Activated CD4-positive, alpha-beta T cell treated with anti-CD3 and anti-CD28 coated beads, Interleukin-2, Interleukin-6, amounts not matched to agents 100 ng/mL and 50 ng/mL, durations not matched to agents 16 hours and 8 hours (primary cell): ENCODE measurements at regions not wholly inside any gene's neighbourhood (a gene's known extent, or its start where the extent isn't known, plus 50 kb on each side); places are given as distances from the start of the nearest gene placed in this dataset.
A peak's percentile ranks its signal among the peaks of the same experiment; 100 is the strongest.

Experiments
- DNase-seq: peaks from one replicate; pipeline ENCODE4 v3.0.0-alpha.2; 2020

DNA sequence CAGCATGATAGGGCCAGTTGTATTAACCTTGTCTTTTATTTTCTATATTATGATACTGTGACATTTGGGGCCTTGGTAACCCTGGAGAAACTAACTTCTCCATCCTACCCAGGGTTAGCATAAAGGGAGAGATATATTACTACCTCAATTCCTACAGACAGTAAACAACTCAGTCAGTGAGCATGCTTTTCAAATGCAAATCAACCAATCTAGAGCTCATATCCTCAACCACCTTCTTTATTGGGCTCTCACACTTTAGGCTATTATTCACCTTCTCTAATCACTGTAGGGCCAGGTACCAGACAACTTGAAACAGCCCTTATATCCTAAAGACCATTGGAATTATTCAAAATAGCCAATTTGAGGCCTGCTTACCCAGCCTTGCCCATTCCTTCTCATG, 477.6 kb downstream of the PTPRC start:
- DNase-seq = no peak

GRCh38 chr1:199121047-199121446, 482.2 kb downstream of the PTPRC start:
- no peak for DNase-seq

GRCh38 chr1:199122085-199122484, 483.2 kb downstream of the PTPRC start:
- DNase-seq = no peak

DNA sequence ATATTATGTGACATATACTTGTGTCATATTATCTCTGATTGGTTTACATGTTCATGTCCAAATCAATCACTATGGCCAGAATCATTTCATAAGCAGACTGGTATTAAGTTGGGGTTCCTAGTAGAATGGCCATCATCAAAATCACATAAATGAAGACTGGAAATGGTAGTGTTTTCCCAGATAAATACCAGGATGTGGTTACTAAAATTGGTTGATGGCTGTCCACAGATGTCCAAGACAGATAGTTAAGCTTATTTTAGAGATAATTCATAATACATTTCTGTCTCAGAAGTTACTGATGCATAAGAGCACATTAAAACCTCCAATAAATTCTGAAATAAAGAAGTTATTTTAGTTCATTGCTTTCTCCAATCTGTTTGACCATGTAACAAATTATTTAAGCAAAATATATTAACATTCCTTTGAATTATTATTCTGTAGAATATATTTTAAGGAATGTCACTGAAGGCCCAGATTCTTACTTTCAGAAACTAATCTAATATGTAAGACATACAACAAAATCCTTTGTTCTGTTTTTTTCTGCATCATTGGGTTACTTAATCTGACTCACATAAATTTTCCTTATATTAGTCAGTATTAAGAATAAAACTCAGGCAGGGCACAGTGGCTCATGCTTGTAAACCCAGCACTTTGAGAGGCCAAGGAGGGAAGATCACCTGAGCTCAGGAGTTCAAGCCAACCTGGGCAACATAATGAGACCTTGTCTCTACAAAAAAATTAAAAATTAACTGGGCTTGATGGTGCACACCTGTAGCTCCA, 483.9 kb downstream of the PTPRC start:
- DNase-seq = no peak

GRCh38 chr1:199123615-199124014, 484.8 kb downstream of the PTPRC start:
- no peak for DNase-seq

GRCh38 chr1:199124351-199124750, 485.5 kb downstream of the PTPRC start:
- no peak for DNase-seq

DNA sequence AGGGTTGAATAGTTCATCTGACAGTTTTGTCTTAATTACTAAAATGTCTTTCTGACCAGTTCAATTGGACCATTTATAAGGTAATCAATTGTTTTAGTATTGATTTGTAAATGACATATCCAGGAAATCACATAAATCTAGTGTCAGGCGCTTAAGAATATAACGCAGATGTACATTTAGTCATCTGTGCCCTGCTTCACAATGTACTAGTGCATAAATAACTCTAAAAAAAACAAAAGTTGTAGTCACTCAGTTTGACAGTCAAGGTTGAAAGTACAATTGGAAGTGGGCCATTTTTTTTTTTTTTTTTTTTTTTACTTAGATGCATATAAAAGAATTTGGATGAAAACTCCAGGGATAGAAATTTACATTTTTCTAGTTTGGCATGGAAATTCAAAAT, 490.4 kb downstream of the PTPRC start:
- DNase-seq = no peak

DNA sequence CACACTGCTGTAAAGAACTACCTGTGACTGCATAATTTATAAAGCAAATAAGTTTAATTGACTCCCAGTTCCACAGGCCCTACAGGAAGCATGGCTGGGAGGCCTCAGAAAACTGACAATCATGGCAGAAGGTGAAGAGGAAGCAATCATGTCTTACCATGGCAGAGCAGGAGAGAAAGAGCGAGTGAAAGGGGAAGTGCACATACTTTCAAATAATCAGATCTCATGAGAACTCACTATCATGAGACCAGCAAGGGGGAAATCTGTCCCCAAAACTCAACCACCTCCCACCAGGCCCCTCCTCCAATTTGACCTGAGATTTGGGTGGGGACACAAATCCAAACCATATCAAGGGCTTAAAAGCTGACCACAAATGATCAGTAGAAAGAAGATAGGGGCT, 493.2 kb downstream of the PTPRC start:
- DNase-seq = no peak

- no peak for DNase-seq
Observed at GRCh38 chr1:199135901-199136300, 497.1 kb downstream of the PTPRC start.

- DNase-seq = no peak
Observed at GRCh38 chr1:199138061-199138460, 499.2 kb downstream of the PTPRC start.

- DNase-seq = no peak
Observed at GRCh38 chr1:199149591-199149990, 510.8 kb downstream of the PTPRC start.

DNA sequence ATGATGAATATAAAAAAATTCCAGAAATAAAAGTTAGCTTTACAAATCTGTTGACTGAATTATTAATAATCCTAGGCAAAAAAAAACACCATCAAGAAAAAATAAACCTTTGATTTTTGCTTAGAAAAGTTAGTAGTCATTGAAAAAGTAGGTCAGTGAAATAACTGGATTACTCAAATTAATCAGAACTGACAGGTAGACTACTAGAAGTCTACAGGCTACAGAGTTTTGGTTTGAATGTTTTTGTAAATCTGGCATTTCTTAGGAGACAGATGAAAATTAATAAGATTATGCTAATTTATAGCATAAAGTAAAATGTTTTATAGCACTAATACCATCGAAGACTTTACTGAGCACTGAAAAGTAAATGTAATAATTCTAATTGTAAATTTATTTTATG, 511.9 kb downstream of the PTPRC start:
- DNase-seq = no peak

GRCh38 chr1:199151634-199152425, 513.0 kb downstream of the PTPRC start:
- DNase-seq = no peak

DNA sequence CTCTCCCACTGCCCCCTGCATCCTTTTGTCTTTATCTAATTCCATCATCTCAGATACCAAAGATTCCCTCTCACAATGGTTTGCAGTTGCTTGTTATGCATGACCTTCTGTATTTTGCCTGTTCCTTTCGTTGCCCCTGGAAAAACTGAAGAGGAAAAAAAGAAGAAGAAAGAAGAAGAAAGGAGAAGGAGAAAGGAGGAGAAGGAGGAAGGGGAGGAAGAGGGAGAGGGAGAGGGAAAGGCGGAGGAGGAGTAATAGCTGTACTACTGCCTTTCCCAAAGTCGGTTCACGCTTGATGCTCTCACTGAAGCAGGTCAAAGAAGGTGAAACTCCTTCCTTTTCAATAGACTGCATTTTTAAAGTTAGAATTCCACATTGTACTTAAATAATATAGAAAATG, 513.8 kb downstream of the PTPRC start:
- DNase-seq = no peak

DNA sequence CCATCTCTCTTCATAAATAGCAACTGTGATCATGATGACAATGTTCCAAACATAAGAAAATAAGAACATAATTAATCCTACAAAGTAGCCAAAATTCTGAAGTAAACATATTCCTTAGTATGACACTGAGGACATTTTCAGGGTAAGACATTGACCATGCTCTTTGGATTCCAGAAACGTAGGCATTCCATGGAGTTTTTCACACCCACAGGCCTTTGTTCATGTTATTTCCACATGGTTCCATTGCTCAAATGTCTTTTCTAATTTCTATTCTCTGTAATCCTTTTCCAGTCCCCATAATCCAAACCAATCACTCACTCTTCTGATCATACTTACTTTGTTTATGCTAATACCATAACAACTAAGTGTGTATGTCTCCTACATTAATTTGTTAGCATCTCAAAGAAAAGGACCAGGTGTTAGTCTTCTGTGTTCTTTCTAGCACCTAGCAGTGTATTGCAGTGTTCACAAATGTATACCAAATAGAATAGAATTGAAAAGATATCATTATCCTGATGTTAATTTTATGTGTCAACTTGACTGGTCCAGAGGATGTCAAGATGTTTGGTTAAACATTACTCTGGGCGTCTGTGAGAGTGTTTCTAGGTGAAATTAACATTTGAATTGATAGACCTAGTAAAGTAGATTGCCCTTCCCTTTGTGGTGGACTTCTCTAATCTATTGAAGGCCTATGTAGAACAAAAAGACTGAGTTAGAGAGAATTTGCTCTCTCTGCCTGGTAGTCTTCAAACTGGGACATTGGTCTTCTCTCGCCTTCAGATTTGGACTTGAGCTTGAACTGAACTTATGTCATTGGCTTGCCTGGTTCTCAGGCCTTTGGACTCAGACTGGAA, 516.6 kb downstream of the PTPRC start:
- DNase-seq = no peak

GRCh38 chr1:199157494-199157893, 518.7 kb downstream of the PTPRC start:
- no peak for DNase-seq

GRCh38 chr1:199160521-199161318, 521.9 kb downstream of the PTPRC start:
- no peak for DNase-seq

- DNase-seq = no peak
Observed at GRCh38 chr1:199161319-199161680, 522.5 kb downstream of the PTPRC start.

DNA sequence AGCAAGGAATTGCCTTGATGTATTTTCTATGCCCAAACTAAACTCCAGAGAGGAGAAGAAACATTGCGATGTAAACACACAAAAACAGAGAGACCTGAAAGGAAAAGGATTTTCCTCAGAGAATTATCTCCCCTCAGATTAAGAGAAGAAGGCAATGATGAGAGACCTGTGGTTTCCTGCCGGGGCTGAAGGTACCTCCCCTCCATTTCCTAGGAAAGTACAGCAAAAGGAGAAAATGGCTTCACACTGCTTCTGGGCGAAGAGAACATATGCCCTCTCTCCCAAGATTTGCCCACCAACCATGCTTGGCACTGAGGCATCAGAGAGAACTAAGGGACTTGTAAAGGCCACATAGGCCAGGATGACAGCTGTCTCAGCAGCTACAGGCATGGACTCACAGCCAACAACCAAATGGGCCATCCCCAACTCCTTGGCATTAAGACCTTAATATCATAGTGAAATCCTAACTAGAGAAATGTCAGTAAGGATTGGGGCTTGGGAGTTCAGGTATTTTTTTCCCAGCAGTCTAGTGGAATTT, 523.0 kb downstream of the PTPRC start:
- no peak for DNase-seq

DNA sequence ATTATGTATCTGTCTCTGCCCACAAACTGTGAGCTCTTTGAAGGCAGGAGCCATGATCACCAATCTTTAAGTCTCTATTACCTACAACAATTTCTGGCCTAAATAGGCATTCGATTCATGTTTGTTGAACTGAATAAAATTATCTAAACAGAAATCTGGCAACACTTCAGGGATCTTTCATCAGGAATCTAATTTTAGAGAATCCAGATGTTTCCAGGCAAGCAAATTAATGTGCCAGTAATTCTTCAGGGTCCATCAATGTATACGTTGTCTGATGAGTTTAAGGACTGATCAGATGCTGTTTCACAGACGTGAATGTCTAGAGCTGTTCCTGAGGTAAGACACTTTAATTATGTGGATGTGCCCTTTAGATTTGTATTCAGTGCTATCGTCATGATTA, 524.4 kb downstream of the PTPRC start:
- no peak for DNase-seq

DNA sequence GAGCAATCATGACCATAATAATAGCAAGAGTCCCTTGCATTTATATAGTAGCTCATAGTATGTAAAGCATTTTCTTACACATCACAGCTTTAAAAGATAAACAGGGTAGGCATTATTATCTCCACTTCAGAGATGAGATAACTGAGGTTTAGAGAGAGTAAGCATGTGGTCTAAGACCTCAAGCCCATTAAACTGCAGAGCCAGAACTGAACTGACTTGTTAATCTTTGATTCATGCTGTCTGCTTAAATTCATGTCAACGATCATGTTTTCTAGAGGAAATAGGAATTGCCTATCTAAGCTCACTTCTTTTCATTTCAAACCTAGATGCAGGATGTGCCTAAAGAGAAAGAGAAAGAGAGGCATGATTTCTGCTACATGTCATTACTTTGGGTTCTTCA, 524.8 kb downstream of the PTPRC start:
- DNase-seq = peak; percentile 9

- DNase-seq = no peak
Observed at GRCh38 chr1:199167460-199167859, 528.6 kb downstream of the PTPRC start.
